ENCODE measurements at regions not wholly inside any gene's neighbourhood (a gene's known extent, or its start where the extent isn't known, plus 50 kb on each side); places are given as distances from the start of the nearest gene placed in this dataset.

- no peak overlapping the region for H3K4me2 ChIP-seq (ENCODE audit: insufficient read depth, insufficient read length, low read length)
Measured at GRCh38 chr2:216317831-216318520, 54.3 kb downstream of the MARCHF4 start.

More at GRCh38 chr2:216317831-216318520, 54.3 kb downstream of the MARCHF4 start:
- no CpG with 5 or more reads among the region's 9 CpGs for WGBS (ENCODE audit: extremely low coverage, insufficient read length, low lambda C conversion rate)
- Histone ChIP-seq H4K91ac (ENCODE audit: insufficient read length, low read depth, low read length) (no peak overlapping the region), H3K23me2 (ENCODE audit: insufficient read length, low read depth, low read length, poor library complexity, severe bottlenecking) (no peaks in the 10 kb centered on the region), H3K27me3 (ENCODE audit: insufficient read depth, low read length) (no peaks in the 10 kb centered on the region), H2AK5ac (ENCODE audit: insufficient read length, low read length) (no peak overlapping the region), H2BK15ac (ENCODE audit: low read depth, low read length) (no peak overlapping the region), H2BK5ac (ENCODE audit: insufficient read length, low read length) (no peak overlapping the region), H3K18ac (ENCODE audit: insufficient read length, low read depth, low read length) (no peak overlapping the region), H3K23ac (ENCODE audit: insufficient read length, low read depth, low read length) (no peak overlapping the region), H3K79me1 (ENCODE audit: insufficient read depth, low read depth, low read length, poor library complexity, severe bottlenecking) (no peaks in the 10 kb centered on the region), H2BK20ac (ENCODE audit: low read depth, low read length, poor library complexity, severe bottlenecking) (peak overlapping the region; percentile 86), H3K27ac (ENCODE audit: insufficient read length, low read depth, low read length) (no peak overlapping the region), H4K5ac (ENCODE audit: insufficient read length, low read depth, low read length) (no peak overlapping the region), H3K56ac (ENCODE audit: insufficient read length, low read depth, low read length) (no peak overlapping the region), H3K79me2 (ENCODE audit: insufficient read depth, low read length) (no peaks in the 10 kb centered on the region), H2BK12ac (ENCODE audit: insufficient read length, low read depth, low read length) (no peak overlapping the region), H3K14ac (ENCODE audit: insufficient read depth, low read length) (no peak overlapping the region), H3K4me1 (ENCODE audit: insufficient read depth, low read length) (peaks cover 4% of the 10 kb centered on the region; the same call in 1 of the 2 replicates), H3T11ph (ENCODE audit: low read length) (no peak overlapping the region), H4K20me1 (ENCODE audit: control insufficient read depth, insufficient read depth, insufficient read length) (no peaks in the 10 kb centered on the region), H3K9me3 (ENCODE audit: control insufficient read depth, low read depth, low read length) (no peaks in the 10 kb centered on the region), H4K8ac (replicated peaks; ENCODE audit: insufficient read length, low read depth, low read length) (no peak overlapping the region), H3K9ac (ENCODE audit: extremely low read depth, insufficient read length, low read length) (no peak overlapping the region), H3K4ac (ENCODE audit: low read depth, low read length) (no peak overlapping the region), H2AFZ (ENCODE audit: low read length) (no peak overlapping the region), H2BK120ac (ENCODE audit: low read depth, low read length, poor library complexity, severe bottlenecking) (no peak overlapping the region)
- no peak overlapping the region for H3K4me3 Mint-ChIP-seq
- TF ChIP-seq CTCF (conservative IDR thresholded peaks at IDR 0.05): no peak
- peaks cover 28 to 37% of the 10 kb centered on the region in 2 experiments for H3K4me1 Mint-ChIP-seq
- peaks cover 3% of the 10 kb centered on the region for H3K27me3 Mint-ChIP-seq (ENCODE audit: low read depth)
- H3K9me3 Mint-ChIP-seq: no peaks in the 10 kb centered on the region; a peak in 1 of 5 replicates
- H3K36me3 Mint-ChIP-seq (ENCODE audit: insufficient read depth in 1 of 3, low read depth in 3 of 3): no peaks in the 10 kb centered on the region
- no peak for DNase-seq
- H3K27ac Mint-ChIP-seq: peak overlapping the region; percentile 12 to 65 (median 37); a peak in 4 of 7 replicates
